ENCODE measurements at regions not wholly inside any gene's neighbourhood (a gene's known extent, or its start where the extent isn't known, plus 50 kb on each side); places are given as distances from the start of the nearest gene placed in this dataset.
"Not testable (repeated sequence)": the region's sequence is repeated elsewhere in the genome, so short reads cannot be mapped to it uniquely, and the experiment has no call there.

DNA sequence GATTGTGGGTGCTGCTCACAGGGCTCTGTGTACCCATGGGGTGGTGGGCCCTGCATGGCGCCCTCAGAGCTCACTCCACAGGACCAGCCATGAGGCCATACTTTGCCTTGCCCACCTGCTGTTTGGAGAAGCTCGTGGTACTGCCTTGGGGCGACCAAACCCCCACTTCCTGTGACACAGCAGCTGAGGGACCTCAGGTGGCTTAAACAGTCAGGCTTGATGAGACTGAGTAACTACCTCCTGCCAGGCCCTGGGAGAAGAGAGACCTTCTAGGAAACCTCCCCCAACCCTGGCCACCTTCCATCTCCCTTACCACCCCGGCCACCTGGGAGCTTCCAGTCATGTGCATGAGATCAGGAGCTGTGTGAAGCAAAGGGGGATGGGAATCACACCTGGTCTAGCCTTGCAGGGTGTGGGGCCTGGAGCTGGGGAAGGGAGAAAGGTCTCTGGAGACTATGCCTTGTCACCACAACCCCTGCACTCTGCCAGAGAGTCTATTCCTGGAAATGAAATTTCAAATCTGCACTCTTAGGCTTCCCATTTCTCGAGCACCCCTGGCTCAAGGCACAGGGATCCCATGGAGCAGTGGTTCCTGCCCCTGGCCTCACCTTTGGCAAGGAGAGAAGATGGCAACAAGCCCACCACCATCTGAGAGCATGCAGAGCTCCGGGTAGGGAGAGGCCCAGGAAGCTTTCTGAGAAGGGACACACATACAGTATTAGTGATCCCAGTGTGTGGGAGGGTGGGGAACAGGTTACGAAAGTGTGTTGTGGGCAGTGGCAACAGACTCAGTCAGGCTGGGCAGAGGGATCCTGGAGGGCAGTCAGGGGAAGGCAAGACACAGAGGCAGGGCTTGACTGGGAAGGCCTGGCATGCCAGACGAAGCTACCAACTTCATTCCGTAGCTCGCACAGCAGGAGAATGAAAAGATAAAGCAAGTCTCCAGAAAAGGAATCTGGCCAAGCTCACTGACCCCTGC, 125.0 kb downstream of the URI1 start:
- DNase-seq = no peak

- DNase-seq = not testable (repeated sequence)
These were observed 126.0 kb downstream of the URI1 start for GRCh38 chr19:30067956-30068506.

GRCh38 chr19:30068528-30069395, 126.7 kb downstream of the URI1 start:
- DNase-seq = no peak

DNA sequence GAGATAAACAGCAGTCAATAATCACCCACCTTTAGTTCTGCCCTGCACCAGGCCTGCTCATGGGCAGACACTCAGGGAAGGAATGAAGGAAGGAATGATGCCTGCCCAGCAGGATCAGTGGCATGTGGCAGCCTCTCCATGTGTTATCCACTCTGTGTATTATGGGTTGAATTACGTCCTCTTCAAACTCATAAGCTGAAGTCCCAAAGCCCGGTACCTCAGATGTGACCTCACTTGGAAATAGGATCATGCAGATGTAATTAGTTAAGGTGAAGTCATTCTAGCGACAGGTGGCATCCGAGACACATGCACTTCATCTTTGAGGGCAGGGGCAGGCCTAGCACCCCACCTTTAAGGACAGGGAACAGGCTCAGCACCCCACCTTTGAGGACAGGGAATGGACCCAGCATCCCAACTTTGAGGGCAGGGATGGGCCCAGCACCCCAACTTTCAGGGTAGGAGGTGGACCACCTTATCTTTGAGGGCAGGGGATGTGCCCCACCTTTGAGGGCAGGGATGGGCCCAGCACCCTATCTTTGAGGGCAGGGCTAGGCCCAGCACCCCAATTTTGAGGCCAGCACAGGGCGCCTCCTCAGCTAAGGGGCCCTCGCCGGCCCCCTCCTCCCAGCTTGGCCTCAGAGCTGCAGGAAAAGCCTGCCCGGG, 127.6 kb downstream of the URI1 start:
- DNase-seq = no peak

- no peak for DNase-seq
These were observed 128.3 kb downstream of the URI1 start for GRCh38 chr19:30070198-30070967.

GRCh38 chr19:30070968-30071632, 129.1 kb downstream of the URI1 start:
- DNase-seq = no peak

DNA sequence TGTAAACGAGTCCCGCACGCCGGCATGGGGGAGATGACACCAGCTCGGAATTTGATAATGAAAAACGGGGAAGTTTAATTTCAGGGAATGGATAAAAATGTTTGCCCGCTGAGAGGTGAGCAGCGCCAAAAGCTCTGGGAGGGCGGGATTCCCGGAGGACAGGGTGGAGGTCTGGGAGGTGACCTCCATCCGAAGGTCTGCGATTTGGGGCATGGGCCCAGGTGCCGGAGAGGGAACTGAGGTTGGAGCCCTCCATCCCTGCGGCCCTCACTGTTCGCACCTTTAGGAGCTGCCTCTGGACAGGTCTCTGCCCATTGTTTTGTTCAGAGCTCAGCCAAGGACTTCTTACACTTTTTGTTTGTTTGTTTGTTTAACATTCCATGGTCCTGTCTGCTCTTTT, 129.8 kb downstream of the URI1 start:
- DNase-seq = no peak

DNA sequence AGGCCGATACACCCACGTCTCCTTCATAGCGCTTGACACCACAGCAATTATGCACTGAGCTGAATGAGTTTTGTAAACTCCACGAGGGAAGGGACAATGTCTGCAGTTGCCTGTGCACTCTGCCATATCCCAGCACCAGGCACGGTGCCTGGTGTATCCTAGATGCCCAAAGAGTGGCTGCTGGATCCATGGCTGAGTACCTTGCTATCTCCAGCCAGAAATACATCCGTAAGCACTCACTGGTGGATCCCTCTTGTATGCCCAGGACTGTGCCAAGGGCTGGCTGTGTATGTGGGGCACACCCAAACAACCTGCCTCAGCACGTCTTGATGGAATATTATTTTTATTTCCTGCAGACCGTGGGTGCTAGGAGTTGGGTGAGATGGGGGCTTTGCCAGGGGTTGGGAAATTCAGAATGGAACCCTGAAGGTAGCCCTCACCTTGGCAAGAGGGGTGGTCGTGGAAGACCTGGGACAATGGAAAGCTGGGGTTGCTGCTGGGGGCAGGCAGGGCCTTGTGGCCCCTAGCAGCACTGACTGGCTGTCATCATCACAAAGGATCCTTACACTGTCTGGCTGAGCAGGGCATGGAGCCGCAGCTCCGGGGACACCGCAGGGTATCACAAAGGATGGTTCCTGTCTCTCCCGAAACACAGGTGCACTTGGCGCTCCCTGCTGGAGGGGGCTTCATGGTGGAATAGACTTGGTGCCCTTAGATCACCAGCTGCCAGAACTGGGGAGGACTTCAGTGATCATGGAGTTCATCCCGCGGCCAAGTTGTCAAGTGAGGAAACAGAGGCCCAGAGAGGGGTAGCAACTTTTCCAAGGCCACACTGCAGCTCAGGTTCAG, 131.3 kb downstream of the URI1 start:
- no peak for DNase-seq

DNA sequence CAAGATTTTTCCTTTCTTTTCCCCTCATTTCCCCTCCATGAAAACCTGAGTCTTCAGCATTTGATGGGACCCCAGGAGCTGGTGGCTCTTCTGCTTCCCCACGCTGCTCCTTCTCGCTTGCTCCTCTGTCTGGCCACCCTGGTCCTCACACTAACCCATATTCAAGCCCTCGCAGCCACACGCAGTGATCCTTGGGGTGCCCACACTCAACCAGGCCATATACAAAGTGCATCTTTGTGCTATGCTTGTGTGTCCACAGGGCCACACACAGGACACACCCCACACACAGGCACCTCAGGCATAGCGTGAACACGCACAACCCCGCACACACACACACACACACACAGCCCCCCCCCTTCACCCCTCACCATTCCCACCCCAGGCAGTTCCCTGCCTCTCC, 132.1 kb downstream of the URI1 start:
- DNase-seq = no peak

DNA sequence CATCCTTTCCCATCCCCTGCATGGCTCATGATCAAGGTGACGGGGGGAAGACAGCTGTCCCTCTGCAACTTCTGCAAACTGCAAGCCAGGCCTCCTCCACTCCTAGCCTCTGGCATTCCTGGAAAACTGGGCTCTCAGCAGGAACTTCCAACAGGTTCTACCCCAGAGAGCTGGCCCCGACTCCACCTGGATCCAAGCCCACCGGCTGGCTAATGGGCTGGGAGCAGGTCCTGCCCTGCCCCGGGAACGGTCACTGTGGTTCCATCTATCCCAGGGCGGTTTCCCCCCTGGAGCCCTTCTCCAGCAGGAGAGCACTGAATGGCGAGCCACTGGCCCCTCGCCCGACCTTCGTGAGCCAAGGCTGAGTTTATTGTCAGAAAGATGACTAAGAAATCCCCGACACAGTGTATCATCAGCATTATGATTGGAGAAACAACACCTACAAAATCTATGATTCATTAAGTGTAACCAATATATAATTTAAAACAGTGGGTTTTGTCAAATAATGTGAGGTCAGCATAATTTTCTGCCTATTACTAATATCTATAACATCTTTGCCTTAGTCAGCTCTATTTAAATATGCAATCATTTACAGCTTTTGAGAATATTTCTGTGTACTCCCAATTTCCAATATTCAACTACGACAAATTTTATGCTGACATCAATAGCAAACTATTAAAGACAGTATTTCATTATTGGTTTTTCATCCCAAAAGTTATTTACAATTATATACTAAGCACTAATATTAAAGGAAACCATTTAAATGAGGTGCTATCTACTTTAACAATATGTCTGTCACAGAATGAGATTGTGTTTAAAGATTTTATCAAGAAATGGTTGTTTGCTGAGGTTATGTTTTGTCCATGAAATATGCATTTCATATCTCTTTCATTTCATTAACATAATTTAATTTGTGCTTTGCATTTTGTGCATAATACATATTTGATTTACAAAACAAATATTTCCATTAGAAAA, 133.0 kb downstream of the URI1 start:
- no peak for DNase-seq

- no peak for DNase-seq
These were observed 134.1 kb downstream of the URI1 start for GRCh38 chr19:30076101-30076551.

GRCh38 chr19:30076751-30077670, 135.0 kb downstream of the URI1 start:
- DNase-seq = no peak

DNA sequence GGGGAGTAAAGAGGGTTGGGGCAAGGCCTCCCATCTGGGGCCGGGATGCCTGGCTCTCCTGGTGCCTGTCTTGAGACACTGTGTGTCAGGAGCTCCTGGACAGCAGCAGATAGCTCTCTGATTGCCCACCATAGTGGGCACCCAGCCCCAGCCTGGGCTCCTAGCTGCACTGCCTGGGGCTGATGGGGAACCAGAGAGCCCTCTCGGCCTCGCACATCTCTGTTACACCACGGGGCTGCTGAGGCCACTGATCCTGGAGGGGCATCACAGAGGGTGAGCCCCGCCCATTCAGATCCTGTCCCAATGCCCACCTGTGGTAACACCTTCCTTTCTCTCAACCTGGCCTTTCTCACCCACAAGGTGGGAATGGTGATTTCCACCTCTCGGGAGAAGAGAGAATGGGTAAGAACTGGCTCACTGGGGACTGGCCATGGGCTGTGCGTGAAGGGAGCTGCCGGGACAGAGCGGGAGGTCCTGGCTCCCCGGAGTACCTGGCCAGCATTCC, 135.9 kb downstream of the URI1 start:
- no peak for DNase-seq

DNA sequence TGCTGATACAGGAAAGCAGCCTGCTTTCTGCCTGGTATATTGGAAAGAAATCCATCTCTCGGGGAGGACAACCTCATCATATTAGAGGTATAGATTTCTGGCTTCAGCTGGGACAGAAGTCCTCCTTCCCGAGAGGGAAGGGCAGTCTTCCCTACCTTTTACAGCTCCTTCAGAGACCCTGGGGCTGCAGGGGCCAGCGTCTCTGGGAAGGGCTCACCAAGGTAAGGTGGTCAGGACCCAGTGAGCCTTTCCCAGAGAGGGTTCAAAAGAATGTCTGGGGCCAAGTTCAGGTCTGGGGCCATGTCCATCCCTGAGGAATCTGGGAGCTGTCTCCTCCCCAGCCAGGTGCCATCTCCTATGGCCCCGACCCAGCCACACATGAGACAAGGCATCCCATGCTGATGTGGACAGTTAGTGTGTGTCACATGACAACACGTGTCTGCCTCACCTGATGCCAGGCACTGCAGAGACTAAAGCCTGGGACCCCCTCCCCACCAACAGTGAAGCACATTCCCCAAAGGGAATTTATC, 136.4 kb downstream of the URI1 start:
- no peak for DNase-seq

GRCh38 chr19:30079200-30079599, 137.2 kb downstream of the URI1 start:
- no peak for DNase-seq

DNA sequence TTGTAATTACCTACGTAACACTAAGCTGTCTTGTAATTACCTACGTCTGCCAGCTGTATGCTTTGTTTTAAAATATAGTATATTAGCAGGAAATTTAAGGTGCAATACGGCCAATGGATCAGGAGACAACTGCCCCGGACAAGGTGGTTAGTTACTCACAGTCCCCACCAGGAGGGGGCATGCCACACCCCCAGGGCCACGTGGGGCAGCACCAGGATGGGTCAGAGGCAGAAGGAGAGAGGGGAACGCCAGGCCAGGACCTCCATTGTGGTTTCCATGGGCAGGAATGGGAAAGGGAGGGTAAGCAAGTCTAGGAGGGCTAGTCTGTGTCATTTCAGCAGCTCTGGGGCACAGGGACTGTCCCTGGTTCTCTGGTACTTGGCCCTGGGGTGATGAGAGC, 140.1 kb downstream of the URI1 start:
- no peak for DNase-seq

- no peak for DNase-seq
These were observed 140.6 kb downstream of the URI1 start for GRCh38 chr19:30082611-30083010.
